Renal cortex interstitium (tissue), 11 donors: ENCODE measurements at regions not wholly inside any gene's neighbourhood (a gene's known extent, or its start where the extent isn't known, plus 50 kb on each side); places are given as distances from the start of the nearest gene placed in this dataset.

Source experiments
- DNase-seq, 11 donors: peaks; one replicate each; pipeline ENCODE4 v3.0.0-alpha.2; 2013; ENCODE audit warnings: low read depth in 9 of 11, low spot score in 4 of 11; ENCODE audit errors: extremely low read depth in 1 of 11

- DNase-seq = no peak
Observed at GRCh38 chr4:36872679-36873078, 371.9 kb upstream of the NWD2 start.

DNA sequence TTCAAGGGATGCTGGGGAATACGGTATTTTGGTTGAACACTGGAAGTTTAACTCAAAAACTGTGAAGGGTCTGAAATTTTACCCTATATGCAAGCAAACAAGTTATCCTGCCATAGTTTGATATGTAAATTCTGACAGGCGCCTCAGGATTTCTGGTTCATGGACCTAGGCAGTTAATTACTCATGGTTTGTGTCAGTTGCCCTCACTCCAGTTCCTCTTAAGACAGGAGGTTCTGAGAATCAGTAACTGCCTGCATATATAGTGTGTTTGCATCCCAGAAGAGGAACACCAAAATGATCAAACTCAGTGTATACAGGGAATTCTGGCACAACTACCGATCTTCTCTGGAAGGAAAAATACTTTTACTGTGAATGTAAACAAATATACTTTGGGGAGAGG, 360.4 kb upstream of the NWD2 start:
- DNase-seq = no peak

DNA sequence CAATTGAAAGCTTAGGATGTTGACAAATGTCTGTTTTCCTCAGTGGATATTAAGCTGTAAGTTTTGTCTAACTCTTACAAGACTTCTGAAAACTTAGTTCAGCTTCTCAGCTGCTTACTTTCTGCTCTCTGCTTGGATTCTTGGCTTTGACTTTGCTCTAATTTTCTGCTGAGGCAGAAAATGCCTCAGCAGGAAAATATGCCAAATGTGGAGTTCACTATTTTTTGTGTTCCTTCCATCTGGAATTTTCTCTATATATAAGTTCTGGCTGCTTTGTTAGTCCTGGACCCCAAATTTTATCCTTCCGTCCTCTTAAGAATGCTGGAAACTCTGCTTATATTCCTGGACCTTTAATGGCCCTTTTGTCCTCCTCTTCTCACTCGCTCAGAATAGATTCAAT, 352.6 kb upstream of the NWD2 start:
- no peak for DNase-seq

GRCh38 chr4:36900446-36900987, 344.0 kb upstream of the NWD2 start:
- DNase-seq = no peak

DNA sequence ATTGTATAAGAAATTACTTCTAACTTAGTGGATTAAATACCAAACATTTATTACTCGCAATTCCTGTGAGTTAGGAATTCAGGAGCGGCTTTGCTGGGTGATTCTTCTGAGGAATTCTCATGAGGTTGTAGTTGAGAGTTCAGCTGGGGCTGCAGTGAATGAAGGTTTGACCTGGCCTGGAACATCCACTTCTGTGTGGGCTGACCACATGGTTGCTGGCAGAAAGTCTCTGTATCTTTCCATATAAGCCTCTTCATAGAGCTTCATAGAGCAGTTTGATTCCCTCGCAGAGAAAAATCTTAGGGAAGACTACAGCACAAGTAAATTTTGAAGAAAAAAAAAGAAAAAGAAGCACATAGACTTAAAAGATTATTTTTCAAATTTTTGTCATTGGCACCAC, 339.7 kb upstream of the NWD2 start:
- DNase-seq = no peak

DNA sequence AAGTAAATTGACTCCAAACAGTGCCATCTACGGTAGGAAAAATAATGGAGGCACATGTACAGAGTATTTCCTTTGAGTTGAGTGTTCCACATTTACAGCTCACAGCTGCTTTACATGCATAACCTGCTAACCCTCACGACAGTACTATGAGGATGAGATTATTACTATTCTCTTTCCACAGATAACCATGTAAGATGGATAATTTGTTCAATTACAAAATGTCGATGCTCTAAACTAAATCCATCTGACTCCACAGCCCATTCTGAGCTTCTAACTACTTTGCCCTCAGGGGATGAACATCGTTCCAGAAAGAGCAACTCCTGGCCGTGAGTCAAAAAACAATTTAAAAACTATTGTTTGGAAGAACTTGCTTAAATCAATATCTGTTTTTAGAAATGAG, 330.4 kb upstream of the NWD2 start:
- no peak for DNase-seq

GRCh38 chr4:36915717-36916116, 328.8 kb upstream of the NWD2 start:
- DNase-seq = no peak

GRCh38 chr4:36917413-36917812, 327.1 kb upstream of the NWD2 start:
- DNase-seq = no peak

DNA sequence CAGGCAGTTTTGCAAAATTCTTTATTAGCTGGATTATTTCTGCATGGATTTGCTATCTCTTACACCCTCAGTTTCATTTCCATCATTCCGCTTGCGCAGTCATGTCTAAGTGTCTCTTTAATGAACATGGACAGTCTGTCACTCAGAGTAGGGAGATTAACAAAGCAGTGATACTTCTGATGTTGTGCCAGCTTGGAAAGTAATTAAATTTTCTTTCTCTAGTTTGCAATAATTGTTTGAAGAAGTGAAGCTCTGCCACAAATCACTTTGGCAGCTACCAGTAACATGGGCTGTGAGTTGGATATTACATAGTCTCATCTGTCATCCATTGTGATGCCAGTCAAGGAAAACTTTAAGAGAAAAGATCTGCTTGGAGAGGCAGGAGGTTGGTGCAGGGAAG, 324.8 kb upstream of the NWD2 start:
- DNase-seq = no peak

DNA sequence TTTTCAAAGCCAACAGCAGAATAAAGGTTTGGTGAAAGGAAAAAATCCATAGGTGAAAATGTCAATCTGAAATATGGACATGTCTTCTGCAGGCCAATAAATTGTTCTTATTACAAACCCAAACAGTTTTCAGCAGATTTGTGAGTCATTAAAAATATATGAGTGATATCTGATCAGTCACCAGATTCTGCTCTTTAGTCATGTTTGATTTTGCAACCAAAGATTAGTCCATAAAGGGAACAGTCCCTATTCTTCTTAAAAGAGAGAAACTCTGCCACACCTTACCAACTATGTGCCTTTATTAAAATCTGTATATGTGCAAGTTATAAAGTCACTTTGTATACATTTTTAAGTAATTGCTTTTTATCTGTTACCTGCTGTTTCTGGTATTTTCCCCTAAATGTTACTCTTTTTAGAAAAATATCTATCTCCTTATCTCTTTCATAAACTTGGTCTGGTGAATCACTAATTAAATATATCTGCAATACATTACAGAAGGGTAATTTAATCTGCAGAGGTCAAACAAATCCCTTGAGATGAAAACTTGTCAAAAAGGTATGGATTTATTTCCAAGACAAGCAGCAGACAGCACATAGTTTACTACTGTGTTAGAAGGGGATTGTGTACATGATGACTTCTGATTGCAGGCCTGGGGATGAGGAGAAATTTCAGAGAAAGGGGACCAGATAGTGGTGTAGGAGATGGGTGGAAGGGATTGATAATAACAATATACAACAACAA, 322.9 kb upstream of the NWD2 start:
- DNase-seq = no peak

DNA sequence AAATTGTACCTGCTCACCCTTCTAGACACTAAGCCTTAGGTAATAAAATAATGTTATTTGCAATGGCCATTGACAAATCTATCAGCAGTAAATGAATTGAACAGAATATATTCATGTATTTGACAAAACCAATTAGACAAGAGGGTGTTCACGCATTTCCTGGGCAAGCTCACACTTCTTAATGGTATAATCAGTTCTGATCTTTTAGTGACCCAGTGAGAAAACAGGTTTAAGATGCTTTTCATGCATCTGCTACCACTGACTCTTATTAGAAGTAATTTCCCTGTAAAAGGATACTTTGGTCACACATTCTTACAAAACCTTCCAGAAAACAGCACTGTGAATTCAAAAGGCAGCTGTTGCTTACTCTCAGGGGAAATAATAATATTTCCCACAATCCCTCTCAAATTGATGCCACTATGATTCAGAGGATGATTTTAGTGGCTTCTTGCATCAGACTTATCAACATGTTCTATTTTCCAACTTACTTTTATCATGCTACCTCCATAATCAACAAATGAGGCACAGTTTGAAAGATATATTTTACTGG, 313.9 kb upstream of the NWD2 start:
- no peak for DNase-seq

GRCh38 chr4:36944232-36944631, 300.3 kb upstream of the NWD2 start:
- no peak for DNase-seq

GRCh38 chr4:36961420-36961819, 283.1 kb upstream of the NWD2 start:
- DNase-seq = no peak

DNA sequence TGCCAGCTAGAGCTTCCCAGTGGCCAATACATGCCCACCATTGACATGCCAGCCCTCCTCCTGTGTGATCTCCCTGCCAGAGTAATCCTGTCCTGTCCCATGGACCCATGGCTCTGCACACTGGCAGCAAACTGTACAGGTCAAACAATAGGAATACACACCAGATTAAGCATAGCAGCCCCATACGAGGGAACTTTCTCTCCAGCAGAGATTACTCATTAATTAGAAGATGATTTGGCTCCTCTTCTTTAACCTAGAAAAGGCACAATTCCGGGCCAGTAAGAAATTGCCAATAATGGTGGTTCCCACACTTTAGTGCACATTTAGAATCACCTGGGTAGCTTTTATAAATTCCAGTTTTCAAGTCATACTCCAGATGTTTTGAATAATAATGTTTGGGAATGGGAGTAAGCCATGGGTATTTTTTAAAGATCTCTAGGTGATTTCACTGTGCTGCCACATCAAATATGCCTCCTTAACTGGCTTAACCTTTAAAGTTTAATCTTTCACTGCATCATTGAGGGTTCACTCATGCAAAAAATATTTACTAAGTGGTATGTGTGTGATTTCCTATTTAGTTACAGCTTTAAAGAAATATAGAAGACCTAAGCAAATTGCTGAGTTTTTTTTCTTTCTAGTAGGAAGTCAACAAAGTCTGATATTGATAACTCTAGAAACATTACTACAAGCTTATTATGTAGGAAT, 277.6 kb upstream of the NWD2 start:
- DNase-seq = peak in 6 of 11 donors; percentile 10 to 42 (median 16)

GRCh38 chr4:36979533-36979932, 265.0 kb upstream of the NWD2 start:
- DNase-seq = peak in 1 of 11 donors; percentile 3

DNA sequence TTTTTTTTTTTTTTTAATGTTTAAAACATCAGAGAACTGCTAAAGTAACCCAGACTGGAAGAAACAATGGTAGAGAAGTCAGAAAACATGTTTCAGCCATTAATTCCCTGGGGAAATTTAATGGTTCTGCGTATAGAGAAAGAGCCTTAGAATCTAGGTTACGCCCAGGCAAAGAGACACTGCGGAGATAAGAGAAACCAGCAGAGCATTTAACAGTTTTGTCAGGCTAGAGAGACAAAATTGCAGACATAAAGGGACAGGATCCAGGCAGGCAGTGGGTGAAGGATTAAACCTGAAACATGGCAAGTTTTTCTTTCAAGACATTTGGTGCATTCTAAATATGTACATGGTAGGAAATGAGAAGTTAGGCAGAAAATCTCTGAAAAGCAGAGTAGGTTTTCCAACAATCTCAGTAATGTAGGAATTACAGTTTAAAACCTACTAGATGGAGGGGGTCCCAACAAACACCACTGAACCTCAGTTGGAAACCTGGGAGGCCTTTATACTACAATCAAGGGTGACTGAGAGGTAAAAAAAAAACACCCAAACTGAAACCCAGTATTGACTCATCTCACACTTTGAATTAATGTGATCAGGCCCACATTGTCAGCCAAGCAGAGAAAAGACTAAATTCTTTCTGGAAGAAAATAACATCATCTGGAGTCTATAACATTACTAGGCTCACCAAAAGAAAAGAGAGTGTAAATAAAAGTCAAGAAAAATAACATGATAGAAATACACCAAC, 254.2 kb upstream of the NWD2 start:
- DNase-seq = no peak

- DNase-seq = no peak
Observed at GRCh38 chr4:36997727-36998126, 246.8 kb upstream of the NWD2 start.

DNA sequence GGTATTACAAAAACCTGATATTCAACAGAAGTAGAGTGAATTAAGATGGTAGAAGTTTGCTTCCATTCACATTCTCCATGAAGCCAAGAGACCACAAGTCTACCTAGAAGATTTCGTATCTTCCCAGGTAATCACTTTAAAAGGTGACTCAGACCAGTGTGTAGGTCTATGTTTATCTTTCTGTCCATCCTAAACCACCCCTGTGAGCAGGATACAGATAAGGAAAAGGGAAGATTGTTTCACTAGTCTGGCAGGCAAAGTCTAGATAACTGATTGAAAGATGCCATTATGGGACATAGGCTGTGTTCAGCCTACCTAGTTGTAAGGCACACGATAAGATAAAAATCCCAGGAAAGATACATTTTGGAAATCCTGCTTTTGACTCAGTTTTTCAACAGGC, 244.3 kb upstream of the NWD2 start:
- no peak for DNase-seq

GRCh38 chr4:37001688-37002436, 242.7 kb upstream of the NWD2 start:
- DNase-seq = no peak
